Omental fat pad (tissue), 3 donors: ENCODE measurements at regions not wholly inside any gene's neighbourhood (a gene's known extent, or its start where the extent isn't known, plus 50 kb on each side); places are given as distances from the start of the nearest gene placed in this dataset.

ENCODE experiments used
- ATAC-seq: fragments of 150-250 bp; one replicate; pipeline ENCODE4 v1.9.1; 2016; ENCODE audit warnings: mild to moderate bottlenecking, moderate library complexity; ENCODE audit not compliant: low FRiP score
- DNase-seq: peaks from one replicate; pipeline ENCODE4 v3.0.0-alpha.2; 2019; ENCODE audit warnings: low spot score
- TF ChIP-seq, protein P1 (sequence below), 3 donors: fragments of 450-650 bp; IDR thresholded peaks; one replicate each; pipeline ENCODE4 v1.5.1; 2016 to 2017; ENCODE audit warnings: antibody characterized with exemption in 3 of 3, mild to moderate bottlenecking in 3 of 3, moderate library complexity in 2 of 3

DNA sequence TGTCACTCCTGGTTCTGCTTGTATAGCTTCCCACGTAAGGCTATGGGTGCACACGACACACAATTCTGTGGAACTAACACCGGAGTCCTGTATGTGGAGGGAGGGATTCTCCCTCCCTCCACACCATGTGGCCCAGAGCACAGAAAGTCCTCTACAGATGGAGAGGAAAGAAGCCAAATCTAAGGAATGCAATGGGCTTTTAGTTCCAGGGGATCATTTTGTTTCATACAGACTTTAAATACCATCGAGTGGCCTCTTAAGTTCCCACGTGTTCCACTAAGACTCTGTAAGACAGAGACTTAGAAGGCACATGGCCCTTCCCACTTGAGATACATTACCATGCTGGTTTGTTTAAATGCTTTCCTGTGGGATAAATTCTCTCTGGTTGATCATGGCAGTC lies 156.0 kb downstream of the TGFB2 start:
- TF ChIP-seq, protein P1, sequence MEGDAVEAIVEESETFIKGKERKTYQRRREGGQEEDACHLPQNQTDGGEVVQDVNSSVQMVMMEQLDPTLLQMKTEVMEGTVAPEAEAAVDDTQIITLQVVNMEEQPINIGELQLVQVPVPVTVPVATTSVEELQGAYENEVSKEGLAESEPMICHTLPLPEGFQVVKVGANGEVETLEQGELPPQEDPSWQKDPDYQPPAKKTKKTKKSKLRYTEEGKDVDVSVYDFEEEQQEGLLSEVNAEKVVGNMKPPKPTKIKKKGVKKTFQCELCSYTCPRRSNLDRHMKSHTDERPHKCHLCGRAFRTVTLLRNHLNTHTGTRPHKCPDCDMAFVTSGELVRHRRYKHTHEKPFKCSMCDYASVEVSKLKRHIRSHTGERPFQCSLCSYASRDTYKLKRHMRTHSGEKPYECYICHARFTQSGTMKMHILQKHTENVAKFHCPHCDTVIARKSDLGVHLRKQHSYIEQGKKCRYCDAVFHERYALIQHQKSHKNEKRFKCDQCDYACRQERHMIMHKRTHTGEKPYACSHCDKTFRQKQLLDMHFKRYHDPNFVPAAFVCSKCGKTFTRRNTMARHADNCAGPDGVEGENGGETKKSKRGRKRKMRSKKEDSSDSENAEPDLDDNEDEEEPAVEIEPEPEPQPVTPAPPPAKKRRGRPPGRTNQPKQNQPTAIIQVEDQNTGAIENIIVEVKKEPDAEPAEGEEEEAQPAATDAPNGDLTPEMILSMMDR (IDR thresholded peaks at IDR 0.05): no peak
- ATAC-seq (no peak), DNase-seq (no peak)

DNA sequence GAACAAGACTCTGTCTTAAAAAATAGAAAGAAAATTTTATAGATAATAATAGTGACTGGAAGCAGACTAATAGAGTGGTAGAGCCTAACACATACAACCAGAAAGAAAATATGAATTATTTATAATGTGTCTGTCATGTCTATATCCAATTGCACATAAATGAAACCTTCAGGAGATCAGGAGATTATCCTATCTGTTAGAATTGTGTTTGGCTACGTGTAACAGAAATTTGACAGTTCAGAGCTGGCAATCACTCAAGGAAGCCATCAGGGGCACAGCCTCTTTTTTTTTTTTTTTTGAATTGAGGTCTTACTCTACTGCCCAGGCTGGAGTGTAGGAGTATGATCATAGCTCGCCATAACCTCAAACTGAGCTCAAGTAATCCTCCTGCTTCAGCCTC lies 157.2 kb downstream of the TGFB2 start:
- ATAC-seq: no peak
- TF ChIP-seq, protein P1 (IDR thresholded peaks at IDR 0.05): no peak
- no peak for DNase-seq

DNA sequence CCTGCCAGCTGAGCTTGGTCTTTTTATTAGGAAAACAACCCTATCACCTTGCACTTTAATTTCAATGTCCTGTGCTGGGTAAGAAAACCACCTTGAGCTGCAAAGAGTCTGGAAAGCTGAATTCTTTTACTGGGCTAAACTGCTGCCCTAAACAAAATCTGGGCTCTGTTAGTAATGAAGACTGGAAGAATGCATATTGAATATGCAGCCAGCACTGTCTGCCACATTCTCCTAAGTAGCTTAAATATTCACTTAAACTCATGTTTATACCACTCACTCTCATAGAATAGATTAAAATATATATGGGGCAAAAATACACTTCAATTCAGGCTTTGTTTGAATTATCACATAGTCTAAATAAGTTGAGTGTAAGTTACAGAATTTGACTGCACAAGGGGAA lies 158.0 kb downstream of the TGFB2 start:
- TF ChIP-seq, protein P1 (IDR thresholded peaks at IDR 0.05): no peak
- ATAC-seq (no peak), DNase-seq (no peak)

DNA sequence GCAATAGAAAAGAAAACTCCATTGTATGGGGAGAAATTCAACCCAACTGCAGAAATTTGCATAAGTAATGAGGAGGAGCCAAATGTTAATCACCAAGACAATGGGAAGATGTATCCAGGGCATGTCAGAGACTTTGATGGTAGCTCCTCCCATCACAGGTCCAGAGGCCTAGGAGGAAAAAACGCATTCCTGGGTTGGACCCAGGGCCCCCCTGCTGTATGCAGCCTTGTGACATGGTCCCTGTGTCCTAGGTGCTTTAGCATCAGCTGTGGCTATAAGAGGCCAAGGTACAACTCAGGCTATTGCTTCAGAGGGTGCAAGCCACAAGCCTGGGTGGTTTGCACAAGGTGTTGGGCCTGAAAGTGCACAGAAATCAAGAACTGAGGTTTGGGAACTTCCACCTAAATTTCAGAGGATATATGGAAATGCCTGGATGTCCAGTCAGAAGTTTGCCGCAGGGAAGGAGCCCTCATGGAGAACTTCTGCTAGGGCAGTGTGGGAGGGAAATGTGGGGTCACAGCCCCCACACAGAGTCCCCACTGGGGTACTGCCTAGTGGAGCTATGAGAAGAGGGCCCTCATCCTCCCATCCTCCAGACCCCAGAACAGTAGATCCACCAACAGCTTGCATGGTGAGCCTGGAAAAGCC lies 162.3 kb downstream of the TGFB2 start:
- DNase-seq (no peak), ATAC-seq (no peak)
- TF ChIP-seq, protein P1 (IDR thresholded peaks at IDR 0.05): no peak

DNA sequence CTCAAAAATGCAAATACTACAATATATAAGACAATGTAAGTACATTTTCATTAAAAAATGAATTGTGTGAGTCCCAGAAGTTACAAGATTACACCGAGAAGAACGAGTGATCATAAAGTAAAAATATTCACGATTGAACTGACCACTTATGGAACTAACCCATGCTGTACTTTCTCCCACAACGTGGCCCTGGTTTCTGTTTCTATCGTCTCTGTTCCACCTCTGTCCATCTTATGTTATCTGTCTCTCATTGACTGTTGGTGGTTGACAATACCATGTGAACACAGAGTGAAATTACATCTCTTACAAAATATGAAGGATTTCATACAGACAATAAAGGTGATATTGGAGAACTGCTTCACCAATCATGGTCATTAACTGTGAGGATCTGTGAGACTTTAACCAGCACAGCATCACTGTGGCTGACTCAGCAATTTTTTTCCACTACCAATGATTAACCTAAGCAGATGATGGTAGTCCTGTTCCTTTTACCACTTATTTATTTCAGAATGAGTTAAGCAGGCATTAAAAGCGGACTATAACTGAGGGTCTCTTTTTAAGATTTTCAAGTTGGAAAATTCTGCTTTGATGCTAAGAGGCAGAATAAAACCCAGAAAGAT lies 165.1 kb downstream of the TGFB2 start:
- ATAC-seq: no peak
- DNase-seq: no peak
- TF ChIP-seq, protein P1 (IDR thresholded peaks at IDR 0.05): no peak

DNA sequence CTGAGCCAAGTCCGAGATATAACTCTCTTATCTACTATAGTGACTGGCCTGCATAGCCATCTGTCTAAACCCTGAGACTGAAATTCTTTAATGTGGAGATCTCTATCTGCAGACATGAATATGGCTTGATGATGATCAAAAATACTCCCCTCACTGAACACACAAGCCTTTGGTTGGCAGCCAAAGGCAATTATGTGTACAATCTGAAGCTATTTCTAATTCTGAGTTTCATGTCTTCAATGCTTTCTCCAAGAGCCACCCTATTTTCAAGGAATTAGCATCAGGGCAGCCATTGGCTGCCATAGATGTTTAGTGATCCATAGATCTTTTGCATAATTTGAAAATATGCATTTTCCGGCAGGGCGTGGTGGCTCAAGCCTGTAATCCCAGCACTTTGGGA lies 168.2 kb downstream of the TGFB2 start:
- TF ChIP-seq, protein P1 (IDR thresholded peaks at IDR 0.05): no peak
- no peak for ATAC-seq

DNA sequence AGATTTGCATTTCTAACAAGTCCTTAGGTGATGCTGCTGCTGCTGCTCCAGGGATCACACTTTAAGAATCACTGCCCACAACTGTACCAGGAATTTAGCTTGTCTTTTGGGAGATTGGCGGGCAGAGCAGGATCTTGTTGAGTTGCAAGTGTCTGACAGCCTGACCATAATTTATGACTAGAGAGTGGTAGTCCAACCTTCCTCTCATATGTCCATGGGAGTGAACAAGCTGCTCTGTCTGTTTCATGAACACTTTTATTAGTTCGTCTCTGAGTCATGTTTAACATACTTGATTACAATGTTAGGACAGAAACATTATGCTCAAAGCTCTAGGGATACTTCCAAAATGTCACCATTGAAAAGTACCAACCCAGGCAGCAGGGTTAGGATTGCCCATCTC lies 169.6 kb downstream of the TGFB2 start:
- TF ChIP-seq, protein P1 (IDR thresholded peaks at IDR 0.05): no peak
- DNase-seq (no peak), ATAC-seq (no peak)

More for the DNA sequence above, 168.2 kb downstream of the TGFB2 start:
- no peak for DNase-seq
